H1 (cell line): ENCODE measurements at regions not wholly inside any gene's neighbourhood (a gene's known extent, or its start where the extent isn't known, plus 50 kb on each side); places are given as distances from the start of the nearest gene placed in this dataset.

ENCODE experiments used
- CTCF ChIA-PET: fragments of 300-600 bp; sonication (Branson Sonifier 250); formaldehyde crosslinking; loops from one replicate; lab custom pipeline; 2021; ENCODE audit not compliant: partially characterized antibody; lab: Charles Lee
- POLR2A ChIA-PET: fragments of 300-600 bp; sonication (Branson Sonifier 250); formaldehyde crosslinking; loops from one replicate; lab custom pipeline; 2021; ENCODE audit warnings: inconsistent platforms; ENCODE audit not compliant: partially characterized antibody; lab: Charles Lee
- DNase-seq, 2 experiments: peaks; one replicate each; pipeline versions ENCODE4 v3.0.0 to v3.0.0-alpha.2; 2010 to 2022; ENCODE audit warnings: low spot score in 2 of 2, low read depth in 1 of 2, mixed read lengths in 1 of 2
- FAIRE-seq: peaks from 2 replicates; lab custom pipeline; 2011; peaks lifted over from hg19 to GRCh38; lab: Jason Lieb, UNC
- H2AFZ ChIP-seq: 2 replicates; pipeline ENCODE4 v1.8.1; 2012; ENCODE audit warnings: low read length, inconsistent platforms
- H2AK5ac ChIP-seq: 2 replicates; pipeline ENCODE4 v1.6.1; 2013; ENCODE audit warnings: low read depth, low read length
- H2BK120ac ChIP-seq: replicated peaks from 2 replicates; pipeline ENCODE3; 2013; ENCODE audit warnings: low read depth, low read length, inconsistent platforms
- H2BK12ac ChIP-seq: 2 replicates; pipeline ENCODE4 v1.6.1; 2013; ENCODE audit warnings: low read depth, low read length
- H2BK15ac ChIP-seq: 2 replicates; pipeline ENCODE4 v1.6.1; 2013; ENCODE audit warnings: low read length
- H2BK20ac ChIP-seq: 2 replicates; pipeline ENCODE4 v1.6.1; 2013; ENCODE audit warnings: low read length
- H2BK5ac ChIP-seq: 2 replicates; pipeline ENCODE4 v1.6.1; 2013; ENCODE audit warnings: low read depth, low read length
- H3K14ac ChIP-seq: 2 replicates; pipeline ENCODE4 v1.6.1; 2013; ENCODE audit warnings: inconsistent platforms; ENCODE audit not compliant: insufficient read length
- H3K18ac ChIP-seq: 2 replicates; pipeline ENCODE4 v1.6.1; 2013; ENCODE audit warnings: low read length; ENCODE audit errors: extremely low read depth
- H3K23ac ChIP-seq: 2 replicates; pipeline ENCODE4 v1.6.1; 2013; ENCODE audit warnings: inconsistent platforms; ENCODE audit not compliant: insufficient read length
- H3K23me2 ChIP-seq: 2 replicates; pipeline ENCODE4 v1.6.1; 2013; ENCODE audit warnings: low read depth, low read length
- H3K27ac ChIP-seq: 2 replicates; pipeline ENCODE4 v1.6.1; 2011; ENCODE audit warnings: low read depth, low read length, inconsistent platforms
- H3K27me3 ChIP-seq, 4 experiments: replicated peaks in 1 of 4; 1 replicate in 1 of 4; 2 replicates in 3 of 4; pipeline versions ENCODE4 v1.6.1 to v1.8.1; 2011 to 2013; ENCODE audit warnings: low read length in 3 of 4, mild to moderate bottlenecking in 3 of 4, inconsistent platforms in 2 of 4, mixed read lengths in 2 of 4, moderate library complexity in 1 of 4; ENCODE audit not compliant: control insufficient read depth in 3 of 4, insufficient read depth in 3 of 4; ENCODE audit errors: extremely low read depth in 1 of 4
- H3K36me3 ChIP-seq, 4 experiments: 2 replicates each; pipeline versions ENCODE4 v1.6.1 to v1.8.1; 2011 to 2013; ENCODE audit warnings: mild to moderate bottlenecking in 4 of 4, low read length in 3 of 4, moderate library complexity in 2 of 4, control low read depth in 1 of 4, inconsistent platforms in 1 of 4; ENCODE audit not compliant: insufficient read depth in 4 of 4, control insufficient read depth in 2 of 4
- H3K4ac ChIP-seq: replicated peaks from 2 replicates; pipeline ENCODE3; 2013; ENCODE audit warnings: low read length, low read depth, mixed read lengths, inconsistent platforms; ENCODE audit not compliant: insufficient read length
- H3K4me1 ChIP-seq, 4 experiments: replicated peaks in 1 of 4; 1 replicate in 1 of 4; 2 replicates in 3 of 4; pipeline versions ENCODE4 v1.6.1 to v1.8.1; 2011 to 2013; ENCODE audit warnings: low read length in 3 of 4, inconsistent platforms in 2 of 4, mixed read lengths in 1 of 4; ENCODE audit not compliant: insufficient read depth in 4 of 4, control insufficient read depth in 3 of 4
- H3K4me2 ChIP-seq, 2 experiments: 2 replicates each; pipeline versions ENCODE4 v1.6.1 to v1.8.1; 2011 to 2013; ENCODE audit warnings: low read depth in 2 of 2, low read length in 2 of 2, control low read depth in 1 of 2, inconsistent platforms in 1 of 2, mild to moderate bottlenecking in 1 of 2; ENCODE audit not compliant: insufficient read depth in 1 of 2
- H3K4me3 ChIP-seq, 4 experiments: fragments of 200-600, 300-600 bp in 1 of 4; sonication (generic), shearing (Covaris generic), sonication (Bioruptor Twin) in 1 of 4; 2 replicates each; pipeline versions ENCODE4 v1.5.1 to v1.8.1; 2011 to 2016; ENCODE audit warnings: low read length in 4 of 4, low read depth in 3 of 4, control low read depth in 2 of 4, inconsistent platforms in 2 of 4, mild to moderate bottlenecking in 2 of 4, mixed read lengths in 1 of 4, moderate library complexity in 1 of 4; ENCODE audit not compliant: insufficient read depth in 2 of 4; ENCODE audit errors: extremely low read depth in 1 of 4
- H3K56ac ChIP-seq: replicated peaks from 2 replicates; pipeline ENCODE3; 2013; ENCODE audit warnings: low read depth, mild to moderate bottlenecking, mixed read lengths, low read length, inconsistent platforms; ENCODE audit not compliant: insufficient read length
- H3K79me1 ChIP-seq: 2 replicates; pipeline ENCODE4 v1.6.1; 2013; ENCODE audit warnings: low read depth, low read length, control low read depth
- H3K79me2 ChIP-seq, 2 experiments: 2 replicates each; pipeline versions ENCODE4 v1.6.1 to v1.8.1; 2012 to 2013; ENCODE audit warnings: low read length in 2 of 2, mild to moderate bottlenecking in 2 of 2, inconsistent platforms in 1 of 2; ENCODE audit not compliant: insufficient read depth in 2 of 2, control insufficient read depth in 1 of 2
- H3K9ac ChIP-seq, 4 experiments: replicated peaks in 1 of 4; 1 replicate in 1 of 4; 2 replicates in 3 of 4; pipeline versions ENCODE4 v1.6.1 to v1.8.1; 2011 to 2013; ENCODE audit warnings: low read depth in 3 of 4, low read length in 3 of 4, control low read depth in 2 of 4, mild to moderate bottlenecking in 2 of 4, moderate library complexity in 2 of 4, inconsistent platforms in 1 of 4; ENCODE audit errors: extremely low read depth in 1 of 4
- H3K9me3 ChIP-seq, 2 experiments: 2 replicates each; pipeline versions ENCODE4 v1.6.1 to v1.8.1; 2012 to 2013; ENCODE audit warnings: mild to moderate bottlenecking in 2 of 2, moderate library complexity in 2 of 2, control low read depth in 1 of 2, inconsistent platforms in 1 of 2, low read depth in 1 of 2, low read length in 1 of 2, mixed read lengths in 1 of 2; ENCODE audit not compliant: insufficient read depth in 2 of 2
- H4K20me1 ChIP-seq, 2 experiments: replicated peaks in 1 of 2; 2 replicates each; pipeline versions ENCODE3 to v1.8.1; 2011 to 2013; ENCODE audit warnings: inconsistent platforms in 2 of 2, low read length in 2 of 2, mild to moderate bottlenecking in 1 of 2; ENCODE audit not compliant: insufficient read depth in 2 of 2, control insufficient read depth in 1 of 2
- H4K5ac ChIP-seq: 2 replicates; pipeline ENCODE4 v1.6.1; 2013; ENCODE audit warnings: low read length, low read depth, mixed read lengths, inconsistent platforms; ENCODE audit not compliant: insufficient read length
- H4K8ac ChIP-seq: 2 replicates; pipeline ENCODE4 v1.8.0; 2013; ENCODE audit warnings: mild to moderate bottlenecking, moderate library complexity, low read length, inconsistent platforms; ENCODE audit not compliant: insufficient read depth; ENCODE audit errors: extremely low read depth
- H4K91ac ChIP-seq: replicated peaks from 2 replicates; pipeline ENCODE3; 2013; ENCODE audit warnings: low read length, mixed read lengths, inconsistent platforms; ENCODE audit not compliant: insufficient read length
- PHF8 ChIP-seq: fragments of 200-600 bp; sonication (generic); conservative IDR thresholded peaks from 2 replicates; pipeline ENCODE4 v1.7.1; 2012; ENCODE audit warnings: low read depth, mild to moderate bottlenecking, inconsistent platforms, low read length, moderate library complexity
- WGBS, 2 experiments: shearing (Covaris generic) in 1 of 2; methylation state at CpG; one replicate each; pipeline versions ENCODE4 v1.1.6 to v1.1.7; 2013 to 2015; ENCODE audit warnings: low lambda C conversion rate in 2 of 2, mixed read lengths in 2 of 2, inconsistent platforms in 1 of 2, low coverage in 1 of 2, missing lambda C conversion rate in 1 of 2; ENCODE audit not compliant: insufficient replicate concordance in 2 of 2, insufficient coverage in 1 of 2, insufficient read length in 1 of 2; ENCODE audit errors: extremely low coverage in 1 of 2, missing lambda C conversion rate in 1 of 2; 5-methylcytosine and 5-hydroxymethylcytosine counted together

DNA sequence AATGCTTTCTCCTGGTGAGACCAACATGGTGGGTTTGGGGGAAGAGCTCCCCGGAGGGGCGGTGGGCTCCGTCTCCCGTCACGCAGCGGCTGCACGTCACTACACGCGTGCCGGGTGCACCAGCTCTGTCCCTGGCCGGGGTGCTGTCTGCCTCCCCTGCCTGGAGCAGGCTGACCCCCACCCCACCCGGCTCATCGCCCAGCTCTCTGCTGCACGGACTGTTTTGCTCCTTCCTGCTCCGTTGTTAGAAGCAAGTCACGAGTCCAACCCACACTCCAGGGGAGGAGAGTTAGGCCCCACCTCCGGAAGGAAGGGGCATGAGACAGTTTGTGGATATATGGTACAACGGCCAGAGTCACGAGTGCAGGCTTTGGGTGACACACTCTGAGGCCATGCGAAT, 364.9 kb downstream of the BRD1 start:
- 88% methylated on average over 13 of the region's 20 CpGs; no CpG with 5 or more reads in 1 of the 2 experiments for WGBS, 2 experiments
- peaks cover 0 to 7% (median 0%) of the 10 kb centered on the region in 4 experiments; a peak in 2 of 7 replicates for H3K4me1 ChIP-seq
- CTCF ChIA-PET: interaction anchor here (0.8 to 1.3 kb wide), 4 partner anchors 12 to 105 kb away, joined by 3 to 7 read pairs (median 3); no protein-coding TSS in a partner anchor

More for the DNA sequence above, 364.9 kb downstream of the BRD1 start:
- Histone ChIP-seq H3K27ac (no peak overlapping the region), H2AFZ (no peak overlapping the region; the same call in 1 of the 2 replicates), H3K36me3 (no peaks in the 10 kb centered on the region), H3K4me2 (no peak overlapping the region), H3K23ac (no peak overlapping the region), H3K18ac (no peak overlapping the region), H3K14ac (no peak overlapping the region), H3K56ac (no peak overlapping the region), H4K8ac (no peak overlapping the region), H2BK120ac (no peak overlapping the region), H4K91ac (no peak overlapping the region), H2BK20ac (no peak overlapping the region), H3K27me3 (no peaks in the 10 kb centered on the region; a peak in 1 of 7 replicates), H2BK12ac (no peak overlapping the region), H3K9me3 (no peaks in the 10 kb centered on the region), H3K4me3 (no peak overlapping the region), H4K5ac (no peak overlapping the region), H2BK5ac (no peak overlapping the region), H4K20me1 (peaks cover 0 to 3% of the 10 kb centered on the region in 2 experiments), H3K4ac (no peak overlapping the region), H3K79me2 (no peaks in the 10 kb centered on the region), H3K79me1 (no peaks in the 10 kb centered on the region), H2BK15ac (no peak overlapping the region), H2AK5ac (no peak overlapping the region), H3K23me2 (peaks cover 2% of the 10 kb centered on the region; the same call in 1 of the 2 replicates), H3K9ac (no peak overlapping the region)
- DNase-seq (no peak), FAIRE-seq (no peak)
- TF ChIP-seq PHF8: no peak
- POLR2A ChIA-PET: no interaction called here
